ENCODE measurements at regions not wholly inside any gene's neighbourhood (a gene's known extent, or its start where the extent isn't known, plus 50 kb on each side); places are given as distances from the start of the nearest gene placed in this dataset.

- no peaks in the 10 kb centered on the region for H3K4me1 Mint-ChIP-seq (ENCODE audit: insufficient read depth, unreplicated experiment)
- H3K9me3 Mint-ChIP-seq (ENCODE audit: unreplicated experiment): no peaks in the 10 kb centered on the region
- H3K36me3 Mint-ChIP-seq (ENCODE audit: insufficient read depth, unreplicated experiment): no peaks in the 10 kb centered on the region
- no peak for DNase-seq (ENCODE audit: unreplicated experiment)
- TF ChIP-seq CTCF (IDR thresholded peaks at IDR 0.05; ENCODE audit: unreplicated experiment): no peak
- CTCF ChIA-PET: interaction anchor here (0.7 to 0.9 kb wide), 2 partner anchors 12 to 17 kb away, joined by 3 to 4 read pairs; no protein-coding TSS in a partner anchor
- H3K4me3 Mint-ChIP-seq (ENCODE audit: unreplicated experiment): no peak overlapping the region
- H3K27me3 Mint-ChIP-seq (ENCODE audit: insufficient read depth, unreplicated experiment): peaks cover 51% of the 10 kb centered on the region
- POLR2A ChIA-PET: no interaction called here
- intact Hi-C loops (cut with micrococcal nuclease): no loop called here
- H3K27ac Mint-ChIP-seq (ENCODE audit: low read depth, unreplicated experiment): no peak overlapping the region
- BruUV-seq (replicated peaks): no TSS peak
Observed at GRCh38 chr15:85871545-85871944, 76.8 kb upstream of the KLHL25 start.

- Mint-ChIP-seq H3K4me3 (ENCODE audit: unreplicated experiment) (no peak overlapping the region), H3K27ac (ENCODE audit: low read depth, unreplicated experiment) (no peak overlapping the region), H3K36me3 (ENCODE audit: insufficient read depth, unreplicated experiment) (no peaks in the 10 kb centered on the region), H3K27me3 (ENCODE audit: insufficient read depth, unreplicated experiment) (peaks cover 51% of the 10 kb centered on the region), H3K4me1 (ENCODE audit: insufficient read depth, unreplicated experiment) (no peaks in the 10 kb centered on the region), H3K9me3 (ENCODE audit: unreplicated experiment) (no peaks in the 10 kb centered on the region)
- ChIA-PET CTCF (interaction anchor here (0.7 kb wide), 1 partner anchor 18 kb away, joined by 4 read pairs; no protein-coding TSS in a partner anchor), POLR2A (no interaction called here)
- intact Hi-C loops (cut with micrococcal nuclease): no loop called here
- no TSS peak for BruUV-seq (replicated peaks)
- TF ChIP-seq CTCF (IDR thresholded peaks at IDR 0.05; ENCODE audit: unreplicated experiment): no peak
- no peak for DNase-seq (ENCODE audit: unreplicated experiment)
Observed at GRCh38 chr15:85872125-85872524, 77.4 kb upstream of the KLHL25 start.

- no peak for DNase-seq (ENCODE audit: unreplicated experiment)
- POLR2A ChIA-PET: interaction anchor here (0.7 kb wide), 1 partner anchor 629 kb away, joined by 3 read pairs; no protein-coding TSS in a partner anchor
- peaks cover 41% of the 10 kb centered on the region for H3K27me3 Mint-ChIP-seq (ENCODE audit: insufficient read depth, unreplicated experiment)
Observed at GRCh38 chr15:85874236-85874635, 79.5 kb upstream of the KLHL25 start.

GRCh38 chr15:85875756-85876155 lies 81.0 kb upstream of the KLHL25 start:
- Mint-ChIP-seq H3K9me3 (ENCODE audit: unreplicated experiment) (no peaks in the 10 kb centered on the region), H3K36me3 (ENCODE audit: insufficient read depth, unreplicated experiment) (no peaks in the 10 kb centered on the region), H3K27me3 (ENCODE audit: insufficient read depth, unreplicated experiment) (peaks cover 41% of the 10 kb centered on the region), H3K27ac (ENCODE audit: low read depth, unreplicated experiment) (no peak overlapping the region), H3K4me3 (ENCODE audit: unreplicated experiment) (no peak overlapping the region), H3K4me1 (ENCODE audit: insufficient read depth, unreplicated experiment) (no peaks in the 10 kb centered on the region)
- no peak for TF ChIP-seq CTCF (IDR thresholded peaks at IDR 0.05; ENCODE audit: unreplicated experiment)
- DNase-seq (ENCODE audit: unreplicated experiment): no peak
- CTCF ChIA-PET: no interaction called here
- POLR2A ChIA-PET: no interaction called here
- BruUV-seq (replicated peaks): no TSS peak
- intact Hi-C loops (cut with micrococcal nuclease): no loop called here

More at GRCh38 chr15:85874236-85874635, 79.5 kb upstream of the KLHL25 start:
- CTCF ChIA-PET: interaction anchor here (0.6 to 1.6 kb wide), 4 partner anchors 9 to 1055 kb away, joined by 3 to 9 read pairs (median 4); no protein-coding TSS in a partner anchor
- no peak overlapping the region for H3K4me3 Mint-ChIP-seq (ENCODE audit: unreplicated experiment)
- no peaks in the 10 kb centered on the region for H3K4me1 Mint-ChIP-seq (ENCODE audit: insufficient read depth, unreplicated experiment)
- no peaks in the 10 kb centered on the region for H3K9me3 Mint-ChIP-seq (ENCODE audit: unreplicated experiment)
- TF ChIP-seq CTCF (IDR thresholded peaks at IDR 0.05; ENCODE audit: unreplicated experiment): no peak
- H3K27ac Mint-ChIP-seq (ENCODE audit: low read depth, unreplicated experiment): no peak overlapping the region
- H3K36me3 Mint-ChIP-seq (ENCODE audit: insufficient read depth, unreplicated experiment): no peaks in the 10 kb centered on the region
- intact Hi-C loops (cut with micrococcal nuclease): no loop called here
- BruUV-seq (replicated peaks): no TSS peak

All from MCF 10A (cell line).